H1 (cell line): ENCODE measurements at regions not wholly inside any gene's neighbourhood (a gene's known extent, or its start where the extent isn't known, plus 50 kb on each side); places are given as distances from the start of the nearest gene placed in this dataset.

Experiments
- CTCF ChIA-PET: fragments of 300-600 bp; sonication (Branson Sonifier 250); formaldehyde crosslinking; loops from one replicate; lab custom pipeline; 2021; ENCODE audit not compliant: partially characterized antibody; lab: Charles Lee
- POLR2A ChIA-PET: fragments of 300-600 bp; sonication (Branson Sonifier 250); formaldehyde crosslinking; loops from one replicate; lab custom pipeline; 2021; ENCODE audit warnings: inconsistent platforms; ENCODE audit not compliant: partially characterized antibody; lab: Charles Lee
- DNase-seq, 2 experiments: peaks; one replicate each; pipeline versions ENCODE4 v3.0.0 to v3.0.0-alpha.2; 2010 to 2022; ENCODE audit warnings: low spot score in 2 of 2, low read depth in 1 of 2, mixed read lengths in 1 of 2
- FAIRE-seq: peaks from 2 replicates; lab custom pipeline; 2011; peaks lifted over from hg19 to GRCh38; lab: Jason Lieb, UNC
- H2AFZ ChIP-seq: 2 replicates; pipeline ENCODE4 v1.8.1; 2012; ENCODE audit warnings: low read length, inconsistent platforms
- H2AK5ac ChIP-seq: 2 replicates; pipeline ENCODE4 v1.6.1; 2013; ENCODE audit warnings: low read depth, low read length
- H2BK120ac ChIP-seq: replicated peaks from 2 replicates; pipeline ENCODE3; 2013; ENCODE audit warnings: low read depth, low read length, inconsistent platforms
- H2BK12ac ChIP-seq: 2 replicates; pipeline ENCODE4 v1.6.1; 2013; ENCODE audit warnings: low read depth, low read length
- H2BK15ac ChIP-seq: 2 replicates; pipeline ENCODE4 v1.6.1; 2013; ENCODE audit warnings: low read length
- H2BK20ac ChIP-seq: 2 replicates; pipeline ENCODE4 v1.6.1; 2013; ENCODE audit warnings: low read length
- H2BK5ac ChIP-seq: 2 replicates; pipeline ENCODE4 v1.6.1; 2013; ENCODE audit warnings: low read depth, low read length
- H3K14ac ChIP-seq: 2 replicates; pipeline ENCODE4 v1.6.1; 2013; ENCODE audit warnings: inconsistent platforms; ENCODE audit not compliant: insufficient read length
- H3K18ac ChIP-seq: 2 replicates; pipeline ENCODE4 v1.6.1; 2013; ENCODE audit warnings: low read length; ENCODE audit errors: extremely low read depth
- H3K23ac ChIP-seq: 2 replicates; pipeline ENCODE4 v1.6.1; 2013; ENCODE audit warnings: inconsistent platforms; ENCODE audit not compliant: insufficient read length
- H3K23me2 ChIP-seq: 2 replicates; pipeline ENCODE4 v1.6.1; 2013; ENCODE audit warnings: low read depth, low read length
- H3K27ac ChIP-seq: 2 replicates; pipeline ENCODE4 v1.6.1; 2011; ENCODE audit warnings: low read depth, low read length, inconsistent platforms
- H3K27me3 ChIP-seq, 4 experiments: replicated peaks in 1 of 4; 1 replicate in 1 of 4; 2 replicates in 3 of 4; pipeline versions ENCODE4 v1.6.1 to v1.8.1; 2011 to 2013; ENCODE audit warnings: low read length in 3 of 4, mild to moderate bottlenecking in 3 of 4, inconsistent platforms in 2 of 4, mixed read lengths in 2 of 4, moderate library complexity in 1 of 4; ENCODE audit not compliant: control insufficient read depth in 3 of 4, insufficient read depth in 3 of 4; ENCODE audit errors: extremely low read depth in 1 of 4
- H3K36me3 ChIP-seq, 4 experiments: 2 replicates each; pipeline versions ENCODE4 v1.6.1 to v1.8.1; 2011 to 2013; ENCODE audit warnings: mild to moderate bottlenecking in 4 of 4, low read length in 3 of 4, moderate library complexity in 2 of 4, control low read depth in 1 of 4, inconsistent platforms in 1 of 4; ENCODE audit not compliant: insufficient read depth in 4 of 4, control insufficient read depth in 2 of 4
- H3K4ac ChIP-seq: replicated peaks from 2 replicates; pipeline ENCODE3; 2013; ENCODE audit warnings: low read length, low read depth, mixed read lengths, inconsistent platforms; ENCODE audit not compliant: insufficient read length
- H3K4me1 ChIP-seq, 4 experiments: replicated peaks in 1 of 4; 1 replicate in 1 of 4; 2 replicates in 3 of 4; pipeline versions ENCODE4 v1.6.1 to v1.8.1; 2011 to 2013; ENCODE audit warnings: low read length in 3 of 4, inconsistent platforms in 2 of 4, mixed read lengths in 1 of 4; ENCODE audit not compliant: insufficient read depth in 4 of 4, control insufficient read depth in 3 of 4
- H3K4me2 ChIP-seq, 2 experiments: 2 replicates each; pipeline versions ENCODE4 v1.6.1 to v1.8.1; 2011 to 2013; ENCODE audit warnings: low read depth in 2 of 2, low read length in 2 of 2, control low read depth in 1 of 2, inconsistent platforms in 1 of 2, mild to moderate bottlenecking in 1 of 2; ENCODE audit not compliant: insufficient read depth in 1 of 2
- H3K4me3 ChIP-seq, 4 experiments: fragments of 200-600, 300-600 bp in 1 of 4; sonication (generic), shearing (Covaris generic), sonication (Bioruptor Twin) in 1 of 4; 2 replicates each; pipeline versions ENCODE4 v1.5.1 to v1.8.1; 2011 to 2016; ENCODE audit warnings: low read length in 4 of 4, low read depth in 3 of 4, control low read depth in 2 of 4, inconsistent platforms in 2 of 4, mild to moderate bottlenecking in 2 of 4, mixed read lengths in 1 of 4, moderate library complexity in 1 of 4; ENCODE audit not compliant: insufficient read depth in 2 of 4; ENCODE audit errors: extremely low read depth in 1 of 4
- H3K56ac ChIP-seq: replicated peaks from 2 replicates; pipeline ENCODE3; 2013; ENCODE audit warnings: low read depth, mild to moderate bottlenecking, mixed read lengths, low read length, inconsistent platforms; ENCODE audit not compliant: insufficient read length
- H3K79me1 ChIP-seq: 2 replicates; pipeline ENCODE4 v1.6.1; 2013; ENCODE audit warnings: low read depth, low read length, control low read depth
- H3K79me2 ChIP-seq, 2 experiments: 2 replicates each; pipeline versions ENCODE4 v1.6.1 to v1.8.1; 2012 to 2013; ENCODE audit warnings: low read length in 2 of 2, mild to moderate bottlenecking in 2 of 2, inconsistent platforms in 1 of 2; ENCODE audit not compliant: insufficient read depth in 2 of 2, control insufficient read depth in 1 of 2
- H3K9ac ChIP-seq, 4 experiments: replicated peaks in 1 of 4; 1 replicate in 1 of 4; 2 replicates in 3 of 4; pipeline versions ENCODE4 v1.6.1 to v1.8.1; 2011 to 2013; ENCODE audit warnings: low read depth in 3 of 4, low read length in 3 of 4, control low read depth in 2 of 4, mild to moderate bottlenecking in 2 of 4, moderate library complexity in 2 of 4, inconsistent platforms in 1 of 4; ENCODE audit errors: extremely low read depth in 1 of 4
- H3K9me3 ChIP-seq, 2 experiments: 2 replicates each; pipeline versions ENCODE4 v1.6.1 to v1.8.1; 2012 to 2013; ENCODE audit warnings: mild to moderate bottlenecking in 2 of 2, moderate library complexity in 2 of 2, control low read depth in 1 of 2, inconsistent platforms in 1 of 2, low read depth in 1 of 2, low read length in 1 of 2, mixed read lengths in 1 of 2; ENCODE audit not compliant: insufficient read depth in 2 of 2
- H4K20me1 ChIP-seq, 2 experiments: replicated peaks in 1 of 2; 2 replicates each; pipeline versions ENCODE3 to v1.8.1; 2011 to 2013; ENCODE audit warnings: inconsistent platforms in 2 of 2, low read length in 2 of 2, mild to moderate bottlenecking in 1 of 2; ENCODE audit not compliant: insufficient read depth in 2 of 2, control insufficient read depth in 1 of 2
- H4K5ac ChIP-seq: 2 replicates; pipeline ENCODE4 v1.6.1; 2013; ENCODE audit warnings: low read length, low read depth, mixed read lengths, inconsistent platforms; ENCODE audit not compliant: insufficient read length
- H4K8ac ChIP-seq: 2 replicates; pipeline ENCODE4 v1.8.0; 2013; ENCODE audit warnings: mild to moderate bottlenecking, moderate library complexity, low read length, inconsistent platforms; ENCODE audit not compliant: insufficient read depth; ENCODE audit errors: extremely low read depth
- H4K91ac ChIP-seq: replicated peaks from 2 replicates; pipeline ENCODE3; 2013; ENCODE audit warnings: low read length, mixed read lengths, inconsistent platforms; ENCODE audit not compliant: insufficient read length
- CEBPB ChIP-seq: IDR thresholded peaks from 2 replicates; pipeline ENCODE4 v1.6.1; 2012; ENCODE audit warnings: low read depth, low read length
- CTBP2 ChIP-seq: IDR thresholded peaks from 2 replicates; pipeline ENCODE4 v1.7.0; 2011; ENCODE audit warnings: borderline replicate concordance, mild to moderate bottlenecking, moderate library complexity, mixed read lengths, low read length; ENCODE audit not compliant: insufficient read depth, insufficient read length
- E2F6 ChIP-seq: IDR thresholded peaks from 2 replicates; pipeline ENCODE4 v1.6.1; 2012; ENCODE audit warnings: inconsistent platforms
- EZH2 ChIP-seq: fragments of 200-600 bp; sonication (generic); IDR thresholded peaks from 2 replicates; pipeline ENCODE4 v1.7.1; 2012; ENCODE audit warnings: low read depth, mild to moderate bottlenecking, moderate library complexity, low read length, inconsistent platforms; ENCODE audit not compliant: severe bottlenecking
- GTF2F1 ChIP-seq: IDR thresholded peaks from 2 replicates; pipeline ENCODE4 v1.6.1; 2012; ENCODE audit warnings: low read depth, low read length, improper control_type of control experiment, borderline replicate concordance
- POLR2A ChIP-seq, 2 experiments: IDR thresholded peaks; 1 replicate in 1 of 2; 2 replicates in 1 of 2; pipeline ENCODE4 v1.6.1; 2011; ENCODE audit warnings: low read depth in 2 of 2, low read length in 2 of 2, mild to moderate bottlenecking in 2 of 2; ENCODE audit errors: control extremely low read depth in 1 of 2
- RAD21 ChIP-seq, 2 experiments: IDR thresholded peaks in 1 of 2; conservative IDR thresholded peaks in 1 of 2; 2 replicates each; pipeline ENCODE4 v1.6.1; 2011; ENCODE audit warnings: low read depth in 2 of 2, low read length in 2 of 2, improper control_type of control experiment in 1 of 2, inconsistent platforms in 1 of 2, mild to moderate bottlenecking in 1 of 2, moderate library complexity in 1 of 2
- SRF ChIP-seq: IDR thresholded peaks from 2 replicates; pipeline ENCODE4 v1.6.1; 2011; ENCODE audit warnings: mild to moderate bottlenecking, low read depth, low read length, moderate library complexity
- TBP ChIP-seq: IDR thresholded peaks from 2 replicates; pipeline ENCODE4 v1.6.1; 2011; ENCODE audit warnings: low read depth, low read length, improper control_type of control experiment
- YY1 ChIP-seq: IDR thresholded peaks from 2 replicates; pipeline ENCODE4 v1.6.1; 2011; ENCODE audit warnings: low read depth, mild to moderate bottlenecking, low read length
- WGBS, 2 experiments: shearing (Covaris generic) in 1 of 2; methylation state at CpG; one replicate each; pipeline versions ENCODE4 v1.1.6 to v1.1.7; 2013 to 2015; ENCODE audit warnings: low lambda C conversion rate in 2 of 2, mixed read lengths in 2 of 2, inconsistent platforms in 1 of 2, low coverage in 1 of 2, missing lambda C conversion rate in 1 of 2; ENCODE audit not compliant: insufficient replicate concordance in 2 of 2, insufficient coverage in 1 of 2, insufficient read length in 1 of 2; ENCODE audit errors: extremely low coverage in 1 of 2, missing lambda C conversion rate in 1 of 2; 5-methylcytosine and 5-hydroxymethylcytosine counted together

DNA sequence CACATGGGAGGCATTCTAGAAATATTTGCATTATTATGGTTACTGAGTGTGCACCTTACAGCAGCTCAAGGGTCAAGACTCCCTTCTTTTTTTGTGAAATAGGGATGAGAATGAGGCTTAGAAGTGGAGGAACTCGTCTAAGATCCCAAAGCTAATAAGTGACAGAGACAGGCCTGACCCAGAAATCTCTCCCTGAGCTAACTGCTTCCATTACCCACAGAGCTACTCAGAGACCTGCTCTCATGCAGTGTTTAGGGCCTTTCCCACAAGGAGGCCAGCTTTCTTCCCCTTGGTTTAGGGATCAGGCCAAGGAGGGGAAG, 301.7 kb downstream of the RPS24 start:
- no peak overlapping the region for H3K23ac ChIP-seq

More for the DNA sequence above, 301.7 kb downstream of the RPS24 start:
- no peak for DNase-seq
- Histone ChIP-seq H3K79me2 (no peaks in the 10 kb centered on the region), H3K27ac (no peak overlapping the region), H2BK120ac (no peak overlapping the region), H2BK15ac (no peak overlapping the region), H2BK20ac (no peak overlapping the region), H3K4me3 (no peak overlapping the region), H3K36me3 (no peaks in the 10 kb centered on the region), H3K14ac (no peak overlapping the region), H2BK12ac (no peak overlapping the region), H3K4ac (no peak overlapping the region), H4K8ac (no peak overlapping the region), H3K27me3 (no peaks in the 10 kb centered on the region; a peak in 1 of 7 replicates), H2AFZ (no peak overlapping the region), H3K18ac (no peak overlapping the region), H4K91ac (no peak overlapping the region), H3K4me2 (no peak overlapping the region), H3K79me1 (no peaks in the 10 kb centered on the region), H3K9ac (no peak overlapping the region), H4K20me1 (no peaks in the 10 kb centered on the region), H2BK5ac (no peak overlapping the region), H4K5ac (no peak overlapping the region), H3K56ac (no peak overlapping the region), H3K9me3 (no peaks in the 10 kb centered on the region), H3K4me1 (peaks cover 0 to 3% (median 0%) of the 10 kb centered on the region in 4 experiments; a peak in 2 of 7 replicates), H3K23me2 (no peaks in the 10 kb centered on the region), H2AK5ac (no peak overlapping the region)
- TF ChIP-seq SRF (no peak), RAD21 (IDR thresholded peaks at IDR 0.05 in 1 of 2, conservative IDR thresholded peaks at IDR 0.05 in 1 of 2; ENCODE audit: low read depth in 2 of 2, low read length in 2 of 2) (no peak), GTF2F1 (no peak), E2F6 (no peak), TBP (no peak), CEBPB (no peak), CTBP2 (no peak), YY1 (no peak), POLR2A (IDR thresholded peaks at IDR 0.05; ENCODE audit: control extremely low read depth in 1 of 2, low read depth in 2 of 2, low read length in 2 of 2) (no peak), EZH2 (no peak)
- WGBS, 2 experiments: 89% methylated on average over 1 of the region's 1 CpG; no CpG with 5 or more reads in 1 of the 2 experiments
- ChIA-PET POLR2A (no interaction called here), CTCF (interaction anchor here (1.1 to 1.3 kb wide), 3 partner anchors 45 to 270 kb away, joined by 3 read pairs; no protein-coding TSS in a partner anchor)
- FAIRE-seq: no peak
